Liver (tissue), 8 donors: ENCODE measurements at regions not wholly inside any gene's neighbourhood (a gene's known extent, or its start where the extent isn't known, plus 50 kb on each side); places are given as distances from the start of the nearest gene placed in this dataset.

Experiments
- DNase-seq: peaks from one replicate; pipeline ENCODE4 v3.0.0-alpha.2; 2017; ENCODE audit warnings: low spot score
- H3K27ac ChIP-seq, 2 donors: one replicate each; pipeline ENCODE4 v1.7.0; 2013; ENCODE audit warnings: inconsistent platforms in 2 of 2, low read length in 2 of 2, control low read depth in 1 of 2, low read depth in 1 of 2, mild to moderate bottlenecking in 1 of 2
- H3K27me3 ChIP-seq, 4 donors: one replicate each; pipeline versions ENCODE4 v1.6.1 to v1.7.0; 2013; ENCODE audit warnings: low read length in 3 of 4, inconsistent platforms in 1 of 4, mild to moderate bottlenecking in 1 of 4, moderate library complexity in 1 of 4; ENCODE audit not compliant: control insufficient read depth in 4 of 4, insufficient read depth in 4 of 4
- H3K36me3 ChIP-seq, 4 donors: one replicate each; pipeline versions ENCODE4 v1.6.1 to v1.7.0; 2013; ENCODE audit warnings: low read length in 3 of 4, mild to moderate bottlenecking in 3 of 4, low read depth in 1 of 4, moderate library complexity in 1 of 4; ENCODE audit not compliant: control insufficient read depth in 4 of 4, insufficient read depth in 3 of 4
- H3K4me1 ChIP-seq, 4 donors: one replicate each; pipeline versions ENCODE4 v1.6.1 to v1.7.0; 2013; ENCODE audit warnings: low read length in 3 of 4, mild to moderate bottlenecking in 3 of 4, moderate library complexity in 1 of 4; ENCODE audit not compliant: control insufficient read depth in 4 of 4, insufficient read depth in 4 of 4
- H3K4me3 ChIP-seq, 3 donors: one replicate each; pipeline versions ENCODE4 v1.6.1 to v1.7.0; 2013; ENCODE audit warnings: low read length in 3 of 3, control low read depth in 1 of 3, low read depth in 1 of 3, mild to moderate bottlenecking in 1 of 3
- H3K9ac ChIP-seq, 2 donors: one replicate each; pipeline ENCODE4 v1.7.0; 2013; ENCODE audit warnings: low read length in 2 of 2, mild to moderate bottlenecking in 2 of 2, moderate library complexity in 2 of 2, control low read depth in 1 of 2, low read depth in 1 of 2
- H3K9me3 ChIP-seq, 4 donors: one replicate each; pipeline versions ENCODE4 v1.6.1 to v1.7.0; 2013; ENCODE audit warnings: low read length in 3 of 4; ENCODE audit not compliant: control insufficient read depth in 4 of 4
- EGR1 ChIP-seq, 2 donors: IDR thresholded peaks; 2 replicates each; pipeline ENCODE4 v1.6.1; 2016 to 2018; ENCODE audit warnings: antibody characterized with exemption in 2 of 2, low read depth in 2 of 2
- FOXA1 ChIP-seq: IDR thresholded peaks from 2 replicates; pipeline ENCODE4 v1.6.1; 2016; ENCODE audit warnings: antibody characterized with exemption
- FOXA2 ChIP-seq: IDR thresholded peaks from 2 replicates; pipeline ENCODE4 v1.6.1; 2016; ENCODE audit warnings: antibody characterized with exemption
- GABPA ChIP-seq, 2 donors: IDR thresholded peaks in 1 of 2; conservative IDR thresholded peaks in 1 of 2; 2 replicates each; pipeline ENCODE4 v1.6.1; 2016; ENCODE audit warnings: antibody characterized with exemption in 2 of 2, mild to moderate bottlenecking in 1 of 2, moderate library complexity in 1 of 2
- HNF4A ChIP-seq, 2 donors: conservative IDR thresholded peaks; 2 replicates each; pipeline ENCODE4 v1.6.1; 2016; ENCODE audit warnings: antibody characterized with exemption in 2 of 2, mild to moderate bottlenecking in 2 of 2
- HNF4G ChIP-seq: IDR thresholded peaks from 2 replicates; pipeline ENCODE4 v1.6.1; 2016; ENCODE audit warnings: antibody characterized with exemption
- JUND ChIP-seq, 2 donors: IDR thresholded peaks; 2 replicates each; pipeline ENCODE4 v1.6.1; 2016; ENCODE audit warnings: antibody characterized with exemption in 2 of 2
- NR2F2 ChIP-seq: IDR thresholded peaks from 2 replicates; pipeline ENCODE4 v1.6.1; 2016; ENCODE audit warnings: antibody characterized with exemption
- RAD21 ChIP-seq, 2 donors: IDR thresholded peaks; 2 replicates each; pipeline ENCODE4 v1.6.1; 2016; ENCODE audit warnings: antibody characterized with exemption in 2 of 2, mild to moderate bottlenecking in 2 of 2
- REST ChIP-seq: IDR thresholded peaks from 2 replicates; pipeline ENCODE4 v1.6.1; 2016; ENCODE audit warnings: antibody characterized with exemption, mild to moderate bottlenecking
- RXRA ChIP-seq, 2 donors: IDR thresholded peaks; 2 replicates each; pipeline ENCODE4 v1.6.1; 2017 to 2018; ENCODE audit warnings: antibody characterized with exemption in 2 of 2, mild to moderate bottlenecking in 1 of 2
- SP1 ChIP-seq: IDR thresholded peaks from 2 replicates; pipeline ENCODE4 v1.6.1; 2018; ENCODE audit warnings: antibody characterized with exemption, mild to moderate bottlenecking
- TAF1 ChIP-seq: conservative IDR thresholded peaks from 2 replicates; pipeline ENCODE4 v1.6.1; 2016; ENCODE audit warnings: antibody characterized with exemption, mild to moderate bottlenecking
- YY1 ChIP-seq: IDR thresholded peaks from 2 replicates; pipeline ENCODE4 v1.6.1; 2016; ENCODE audit warnings: antibody characterized with exemption, mild to moderate bottlenecking
- ZBTB33 ChIP-seq: IDR thresholded peaks from 2 replicates; pipeline ENCODE4 v1.6.1; 2016; ENCODE audit warnings: antibody characterized with exemption
- WGBS: extraction: QIAGEN DNeasy Blood & Tissue Kit; methylation state at CpG from one replicate; pipeline ENCODE4 v1.1.7; 2013; 5-methylcytosine and 5-hydroxymethylcytosine counted together
- TF ChIP-seq, protein P1 (sequence below): fragments of 150-350 bp; IDR thresholded peaks from 2 replicates; pipeline ENCODE4 v1.5.1; 2017; ENCODE audit warnings: improper control_type of control experiment, low read depth, low read length; ENCODE audit not compliant: missing input control
- TF ChIP-seq, protein P2 (sequence below): IDR thresholded peaks from 2 replicates; pipeline ENCODE4 v1.6.1; 2016; ENCODE audit warnings: antibody characterized with exemption
- TF ChIP-seq, protein P3 (sequence below): IDR thresholded peaks from 2 replicates; pipeline ENCODE4 v1.6.1; 2016; ENCODE audit warnings: antibody characterized with exemption
- donor health status: healthy.
- donor health status: healthy.
- donor health status: healthy.
- donor health status: healthy.
- donor health status: healthy.

DNA sequence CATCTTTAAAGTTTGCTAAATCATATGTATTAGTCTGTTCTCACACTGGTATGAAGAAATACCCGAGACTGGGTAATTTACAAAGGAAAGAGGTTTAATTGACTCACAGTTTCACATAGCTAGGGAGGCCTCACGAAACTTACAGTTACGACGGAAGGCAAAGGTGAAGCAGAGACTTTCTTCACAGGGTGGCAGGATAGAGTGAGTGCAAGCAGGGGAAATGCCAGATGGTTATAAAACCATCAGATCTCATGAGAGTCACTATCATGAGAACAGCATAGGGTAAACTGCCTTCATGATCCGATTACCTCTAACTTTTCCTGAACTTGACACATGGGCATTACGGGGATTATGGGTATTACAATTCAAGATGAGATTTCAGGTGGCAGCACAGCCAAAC, 1075.2 kb upstream of the NRXN1 start:
- Histone ChIP-seq H3K9me3 (no peaks in the 10 kb centered on the region), H3K9ac (no peak overlapping the region), H3K27ac (no peak overlapping the region), H3K4me3 (no peak overlapping the region), H3K4me1 (no peaks in the 10 kb centered on the region), H3K27me3 (no peaks in the 10 kb centered on the region), H3K36me3 (no peaks in the 10 kb centered on the region)
- no peak for TF ChIP-seq FOXA1
- TF ChIP-seq HNF4A (conservative IDR thresholded peaks at IDR 0.05), result no peak
- no peak for TF ChIP-seq EGR1 (IDR thresholded peaks at IDR 0.05; ENCODE audit: low read depth in 2 of 2)
- TF ChIP-seq RAD21 (IDR thresholded peaks at IDR 0.05), result no peak
- no peak for TF ChIP-seq GABPA (IDR thresholded peaks at IDR 0.05 in 1 of 2, conservative IDR thresholded peaks at IDR 0.05 in 1 of 2)
- TF ChIP-seq, protein P1, sequence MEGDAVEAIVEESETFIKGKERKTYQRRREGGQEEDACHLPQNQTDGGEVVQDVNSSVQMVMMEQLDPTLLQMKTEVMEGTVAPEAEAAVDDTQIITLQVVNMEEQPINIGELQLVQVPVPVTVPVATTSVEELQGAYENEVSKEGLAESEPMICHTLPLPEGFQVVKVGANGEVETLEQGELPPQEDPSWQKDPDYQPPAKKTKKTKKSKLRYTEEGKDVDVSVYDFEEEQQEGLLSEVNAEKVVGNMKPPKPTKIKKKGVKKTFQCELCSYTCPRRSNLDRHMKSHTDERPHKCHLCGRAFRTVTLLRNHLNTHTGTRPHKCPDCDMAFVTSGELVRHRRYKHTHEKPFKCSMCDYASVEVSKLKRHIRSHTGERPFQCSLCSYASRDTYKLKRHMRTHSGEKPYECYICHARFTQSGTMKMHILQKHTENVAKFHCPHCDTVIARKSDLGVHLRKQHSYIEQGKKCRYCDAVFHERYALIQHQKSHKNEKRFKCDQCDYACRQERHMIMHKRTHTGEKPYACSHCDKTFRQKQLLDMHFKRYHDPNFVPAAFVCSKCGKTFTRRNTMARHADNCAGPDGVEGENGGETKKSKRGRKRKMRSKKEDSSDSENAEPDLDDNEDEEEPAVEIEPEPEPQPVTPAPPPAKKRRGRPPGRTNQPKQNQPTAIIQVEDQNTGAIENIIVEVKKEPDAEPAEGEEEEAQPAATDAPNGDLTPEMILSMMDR, result no peak
- no peak for TF ChIP-seq FOXA2
- TF ChIP-seq SP1, result no peak
- no peak for TF ChIP-seq REST
- no peak for TF ChIP-seq NR2F2
- TF ChIP-seq TAF1, result no peak
- WGBS, result 73% methylated on average over 6 of the region's 6 CpGs
- DNase-seq, result no peak

DNA sequence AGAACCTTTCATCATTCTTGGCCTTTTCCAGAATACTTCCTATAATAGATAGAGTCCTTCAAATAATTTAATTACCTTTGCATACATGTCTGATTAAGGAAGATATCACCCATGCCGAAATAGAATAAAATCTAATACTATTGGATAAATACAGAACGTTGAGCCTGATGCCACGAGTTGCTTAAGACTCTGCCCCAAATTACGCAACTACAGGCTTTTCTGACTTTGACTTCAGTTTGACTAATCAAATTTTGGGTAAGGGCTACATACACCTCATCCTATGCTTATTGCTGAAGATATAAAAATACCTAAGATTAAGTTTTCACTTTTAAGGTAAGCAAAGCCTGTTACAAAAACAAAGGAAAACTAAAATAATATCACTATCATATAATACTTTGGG, 1065.1 kb upstream of the NRXN1 start:
- H3K27ac ChIP-seq, result no peak overlapping the region
- no peaks in the 10 kb centered on the region for H3K36me3 ChIP-seq
- no peak overlapping the region for H3K4me3 ChIP-seq
- H3K4me1 ChIP-seq, result no peaks in the 10 kb centered on the region
- no peaks in the 10 kb centered on the region for H3K27me3 ChIP-seq
- H3K9ac ChIP-seq, result no peak overlapping the region
- no peak for TF ChIP-seq ZBTB33
- TF ChIP-seq TAF1, result no peak
- no peak for TF ChIP-seq FOXA1
- no peak for TF ChIP-seq JUND (IDR thresholded peaks at IDR 0.05)
- TF ChIP-seq FOXA2, result no peak
- TF ChIP-seq NR2F2, result no peak
- TF ChIP-seq SP1, result no peak
- no peak for TF ChIP-seq GABPA (IDR thresholded peaks at IDR 0.05 in 1 of 2, conservative IDR thresholded peaks at IDR 0.05 in 1 of 2)
- no peak for TF ChIP-seq EGR1 (IDR thresholded peaks at IDR 0.05; ENCODE audit: low read depth in 2 of 2)
- TF ChIP-seq REST, result no peak
- no peak for TF ChIP-seq YY1
- TF ChIP-seq RXRA (IDR thresholded peaks at IDR 0.05), result no peak
- no peak for TF ChIP-seq HNF4G
- no peak for TF ChIP-seq HNF4A (conservative IDR thresholded peaks at IDR 0.05)
- TF ChIP-seq, protein P1, result no peak
- TF ChIP-seq, protein P2, sequence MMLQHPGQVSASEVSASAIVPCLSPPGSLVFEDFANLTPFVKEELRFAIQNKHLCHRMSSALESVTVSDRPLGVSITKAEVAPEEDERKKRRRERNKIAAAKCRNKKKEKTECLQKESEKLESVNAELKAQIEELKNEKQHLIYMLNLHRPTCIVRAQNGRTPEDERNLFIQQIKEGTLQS, result no peak
- TF ChIP-seq, protein P3, sequence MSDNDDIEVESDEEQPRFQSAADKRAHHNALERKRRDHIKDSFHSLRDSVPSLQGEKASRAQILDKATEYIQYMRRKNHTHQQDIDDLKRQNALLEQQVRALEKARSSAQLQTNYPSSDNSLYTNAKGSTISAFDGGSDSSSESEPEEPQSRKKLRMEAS, result no peak
- no peaks in the 10 kb centered on the region for H3K9me3 ChIP-seq
- 58% methylated on average over 4 of the region's 4 CpGs for WGBS
- no peak for DNase-seq
